ENCODE measurements at regions not wholly inside any gene's neighbourhood (a gene's known extent, or its start where the extent isn't known, plus 50 kb on each side); places are given as distances from the start of the nearest gene placed in this dataset.

GRCh38 chr1:30039354-30040080 lies 683.9 kb downstream of the MATN1 start:
- no peak for DNase-seq (ENCODE audit: low read depth, low spot score)
- H3K27ac ChIP-seq (ENCODE audit: low read length), result no peak overlapping the region
- no CpG with 5 or more reads among the region's 10 CpGs for WGBS (ENCODE audit: insufficient coverage, insufficient read length)

GRCh38 chr1:30038134-30039025 lies 685.0 kb downstream of the MATN1 start:
- Histone ChIP-seq H3K9me3 (ENCODE audit: control insufficient read depth, insufficient read depth, low read length) (no peaks in the 10 kb centered on the region), H3K4me3 (ENCODE audit: low read length) (no peak overlapping the region), H3K4me1 (ENCODE audit: control insufficient read depth, insufficient read depth, low read length) (no peaks in the 10 kb centered on the region), H3K27me3 (ENCODE audit: control insufficient read depth, insufficient read depth, low read length) (no peaks in the 10 kb centered on the region), H3K36me3 (ENCODE audit: control insufficient read depth, insufficient read depth, low read length) (no peaks in the 10 kb centered on the region), H3K27ac (ENCODE audit: low read length) (no peak overlapping the region)
- WGBS (ENCODE audit: insufficient coverage, insufficient read length), result no CpG with 5 or more reads among the region's 9 CpGs
- no peak for DNase-seq (ENCODE audit: low read depth, low spot score)

More at GRCh38 chr1:30039354-30040080, 683.9 kb downstream of the MATN1 start:
- H3K4me1 ChIP-seq (ENCODE audit: control insufficient read depth, insufficient read depth, low read length), result no peaks in the 10 kb centered on the region
- H3K36me3 ChIP-seq (ENCODE audit: control insufficient read depth, insufficient read depth, low read length), result peaks cover 2% of the 10 kb centered on the region; the same call in 1 of the 2 replicates
- H3K27me3 ChIP-seq (ENCODE audit: control insufficient read depth, insufficient read depth, low read length), result no peaks in the 10 kb centered on the region
- no peaks in the 10 kb centered on the region for H3K9me3 ChIP-seq (ENCODE audit: control insufficient read depth, insufficient read depth, low read length)
- H3K4me3 ChIP-seq (ENCODE audit: low read length), result no peak overlapping the region

GRCh38 chr1:30037251-30038118 lies 685.9 kb downstream of the MATN1 start:
- Histone ChIP-seq H3K36me3 (ENCODE audit: control insufficient read depth, insufficient read depth, low read length) (no peaks in the 10 kb centered on the region), H3K27ac (ENCODE audit: low read length) (no peak overlapping the region)
- WGBS (ENCODE audit: insufficient coverage, insufficient read length), result no CpG with 5 or more reads among the region's 10 CpGs

GRCh38 chr1:30036666-30037065 lies 686.7 kb downstream of the MATN1 start:
- Histone ChIP-seq H3K27ac (ENCODE audit: low read length) (no peak overlapping the region), H3K4me1 (ENCODE audit: control insufficient read depth, insufficient read depth, low read length) (no peaks in the 10 kb centered on the region), H3K4me3 (ENCODE audit: low read length) (no peak overlapping the region), H3K9me3 (ENCODE audit: control insufficient read depth, insufficient read depth, low read length) (no peaks in the 10 kb centered on the region), H3K36me3 (ENCODE audit: control insufficient read depth, insufficient read depth, low read length) (no peaks in the 10 kb centered on the region), H3K27me3 (ENCODE audit: control insufficient read depth, insufficient read depth, low read length) (no peaks in the 10 kb centered on the region)
- DNase-seq (ENCODE audit: low read depth, low spot score), result no peak

More at GRCh38 chr1:30037251-30038118, 685.9 kb downstream of the MATN1 start:
- Histone ChIP-seq H3K9me3 (ENCODE audit: control insufficient read depth, insufficient read depth, low read length) (no peaks in the 10 kb centered on the region), H3K4me3 (ENCODE audit: low read length) (no peak overlapping the region), H3K27me3 (ENCODE audit: control insufficient read depth, insufficient read depth, low read length) (no peaks in the 10 kb centered on the region), H3K4me1 (ENCODE audit: control insufficient read depth, insufficient read depth, low read length) (no peaks in the 10 kb centered on the region)
- DNase-seq (ENCODE audit: low read depth, low spot score), result no peak

GRCh38 chr1:30036229-30036547 lies 687.2 kb downstream of the MATN1 start:
- Histone ChIP-seq H3K4me1 (ENCODE audit: control insufficient read depth, insufficient read depth, low read length) (no peaks in the 10 kb centered on the region), H3K9me3 (ENCODE audit: control insufficient read depth, insufficient read depth, low read length) (no peaks in the 10 kb centered on the region), H3K27ac (ENCODE audit: low read length) (no peak overlapping the region), H3K4me3 (ENCODE audit: low read length) (no peak overlapping the region), H3K27me3 (ENCODE audit: control insufficient read depth, insufficient read depth, low read length) (no peaks in the 10 kb centered on the region), H3K36me3 (ENCODE audit: control insufficient read depth, insufficient read depth, low read length) (no peaks in the 10 kb centered on the region)
- no CpG with 5 or more reads among the region's 6 CpGs for WGBS (ENCODE audit: insufficient coverage, insufficient read length)
- DNase-seq (ENCODE audit: low read depth, low spot score), result no peak

GRCh38 chr1:30035522-30036228 lies 687.7 kb downstream of the MATN1 start:
- H3K4me3 ChIP-seq (ENCODE audit: low read length), result no peak overlapping the region
- H3K27ac ChIP-seq (ENCODE audit: low read length), result no peak overlapping the region
- H3K36me3 ChIP-seq (ENCODE audit: control insufficient read depth, insufficient read depth, low read length), result no peaks in the 10 kb centered on the region
- H3K4me1 ChIP-seq (ENCODE audit: control insufficient read depth, insufficient read depth, low read length), result no peaks in the 10 kb centered on the region
- no CpG with 5 or more reads among the region's 8 CpGs for WGBS (ENCODE audit: insufficient coverage, insufficient read length)
- DNase-seq (ENCODE audit: low read depth, low spot score), result no peak
- no peaks in the 10 kb centered on the region for H3K9me3 ChIP-seq (ENCODE audit: control insufficient read depth, insufficient read depth, low read length)
- no peaks in the 10 kb centered on the region for H3K27me3 ChIP-seq (ENCODE audit: control insufficient read depth, insufficient read depth, low read length)

- H3K27ac ChIP-seq (ENCODE audit: low read length), result no peak overlapping the region
- H3K27me3 ChIP-seq (ENCODE audit: control insufficient read depth, insufficient read depth, low read length), result no peaks in the 10 kb centered on the region
- no CpG with 5 or more reads among the region's 24 CpGs for WGBS (ENCODE audit: insufficient coverage, insufficient read length)
- H3K9me3 ChIP-seq (ENCODE audit: control insufficient read depth, insufficient read depth, low read length), result no peaks in the 10 kb centered on the region
- H3K36me3 ChIP-seq (ENCODE audit: control insufficient read depth, insufficient read depth, low read length), result no peaks in the 10 kb centered on the region
- no peak overlapping the region for H3K4me3 ChIP-seq (ENCODE audit: low read length)
- no peak for DNase-seq (ENCODE audit: low read depth, low spot score)
- no peaks in the 10 kb centered on the region for H3K4me1 ChIP-seq (ENCODE audit: control insufficient read depth, insufficient read depth, low read length)
Observed at GRCh38 chr1:30034627-30035521, 688.5 kb downstream of the MATN1 start.

GRCh38 chr1:30034105-30034626 lies 689.2 kb downstream of the MATN1 start:
- H3K36me3 ChIP-seq (ENCODE audit: control insufficient read depth, insufficient read depth, low read length), result no peaks in the 10 kb centered on the region
- WGBS (ENCODE audit: insufficient coverage, insufficient read length), result no CpG with 5 or more reads among the region's 11 CpGs
- no peak overlapping the region for H3K27ac ChIP-seq (ENCODE audit: low read length)
- no peaks in the 10 kb centered on the region for H3K9me3 ChIP-seq (ENCODE audit: control insufficient read depth, insufficient read depth, low read length)
- no peak overlapping the region for H3K4me3 ChIP-seq (ENCODE audit: low read length)
- no peaks in the 10 kb centered on the region for H3K4me1 ChIP-seq (ENCODE audit: control insufficient read depth, insufficient read depth, low read length)
- no peak for DNase-seq (ENCODE audit: low read depth, low spot score)
- H3K27me3 ChIP-seq (ENCODE audit: control insufficient read depth, insufficient read depth, low read length), result no peaks in the 10 kb centered on the region
